ENCODE measurements at regions not wholly inside any gene's neighbourhood (a gene's known extent, or its start where the extent isn't known, plus 50 kb on each side); places are given as distances from the start of the nearest gene placed in this dataset.

DNA sequence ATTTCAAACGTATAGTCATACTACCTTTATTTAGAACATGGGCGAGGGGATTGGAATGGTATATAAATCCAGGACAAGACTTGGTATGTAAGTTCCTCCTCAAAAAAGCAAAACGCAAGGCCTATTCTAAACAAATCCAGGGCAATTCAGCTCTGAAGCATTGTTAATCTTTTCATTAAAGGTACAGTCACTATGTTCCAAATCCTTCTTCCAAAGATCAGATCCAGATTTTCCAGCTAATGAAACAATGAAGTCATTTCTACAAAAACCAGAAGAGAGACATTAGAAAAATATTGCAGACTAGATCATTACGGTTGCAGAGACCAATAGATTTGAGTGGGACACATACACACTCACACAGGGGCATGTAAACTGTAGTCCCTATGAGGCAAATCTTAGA lies 116.1 kb upstream of the BNC2 start:
- Histone ChIP-seq H3K27ac (ENCODE audit: low read depth, low read length) (no peak overlapping the region), H3K9ac (ENCODE audit: low read length) (no peak overlapping the region), H3K79me2 (ENCODE audit: insufficient read depth, low read length) (no peaks in the 10 kb centered on the region), H3K4me2 (ENCODE audit: low read length) (no peak overlapping the region), H3K36me3 (ENCODE audit: control insufficient read depth in 1 of 2, insufficient read depth in 2 of 2, low read length in 2 of 2) (no peaks in the 10 kb centered on the region; a peak in 1 of 4 replicates), H3K9me2 (ENCODE audit: insufficient read depth) (no peaks in the 10 kb centered on the region), H3K4me1 (ENCODE audit: control insufficient read depth in 1 of 2, insufficient read depth in 2 of 2, low read length in 2 of 2) (no peaks in the 10 kb centered on the region), H3K27me3 (ENCODE audit: insufficient read depth, low read length) (no peaks in the 10 kb centered on the region), H2AFZ (ENCODE audit: low read depth, low read length, poor library complexity, severe bottlenecking) (no peak overlapping the region), H3K4me3 (replicated peaks in 1 of 2; ENCODE audit: low read depth in 1 of 2, low read length in 2 of 2) (no peak overlapping the region), H4K20me1 (ENCODE audit: insufficient read depth) (no peaks in the 10 kb centered on the region), H3K9me3 (ENCODE audit: control insufficient read depth in 1 of 2, insufficient read depth in 1 of 2, low read depth in 1 of 2, low read length in 2 of 2) (no peaks in the 10 kb centered on the region)
- intact Hi-C loops (cut with micrococcal nuclease) = no loop called here
- TF ChIP-seq, protein P1, sequence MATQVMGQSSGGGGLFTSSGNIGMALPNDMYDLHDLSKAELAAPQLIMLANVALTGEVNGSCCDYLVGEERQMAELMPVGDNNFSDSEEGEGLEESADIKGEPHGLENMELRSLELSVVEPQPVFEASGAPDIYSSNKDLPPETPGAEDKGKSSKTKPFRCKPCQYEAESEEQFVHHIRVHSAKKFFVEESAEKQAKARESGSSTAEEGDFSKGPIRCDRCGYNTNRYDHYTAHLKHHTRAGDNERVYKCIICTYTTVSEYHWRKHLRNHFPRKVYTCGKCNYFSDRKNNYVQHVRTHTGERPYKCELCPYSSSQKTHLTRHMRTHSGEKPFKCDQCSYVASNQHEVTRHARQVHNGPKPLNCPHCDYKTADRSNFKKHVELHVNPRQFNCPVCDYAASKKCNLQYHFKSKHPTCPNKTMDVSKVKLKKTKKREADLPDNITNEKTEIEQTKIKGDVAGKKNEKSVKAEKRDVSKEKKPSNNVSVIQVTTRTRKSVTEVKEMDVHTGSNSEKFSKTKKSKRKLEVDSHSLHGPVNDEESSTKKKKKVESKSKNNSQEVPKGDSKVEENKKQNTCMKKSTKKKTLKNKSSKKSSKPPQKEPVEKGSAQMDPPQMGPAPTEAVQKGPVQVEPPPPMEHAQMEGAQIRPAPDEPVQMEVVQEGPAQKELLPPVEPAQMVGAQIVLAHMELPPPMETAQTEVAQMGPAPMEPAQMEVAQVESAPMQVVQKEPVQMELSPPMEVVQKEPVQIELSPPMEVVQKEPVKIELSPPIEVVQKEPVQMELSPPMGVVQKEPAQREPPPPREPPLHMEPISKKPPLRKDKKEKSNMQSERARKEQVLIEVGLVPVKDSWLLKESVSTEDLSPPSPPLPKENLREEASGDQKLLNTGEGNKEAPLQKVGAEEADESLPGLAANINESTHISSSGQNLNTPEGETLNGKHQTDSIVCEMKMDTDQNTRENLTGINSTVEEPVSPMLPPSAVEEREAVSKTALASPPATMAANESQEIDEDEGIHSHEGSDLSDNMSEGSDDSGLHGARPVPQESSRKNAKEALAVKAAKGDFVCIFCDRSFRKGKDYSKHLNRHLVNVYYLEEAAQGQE (IDR thresholded peaks at IDR 0.05; ENCODE audit: low read depth) = no peak
- TF ChIP-seq SIN3A (IDR thresholded peaks at IDR 0.05; ENCODE audit: low read depth) (no peak), POLR2AphosphoS5 (IDR thresholded peaks at IDR 0.05; ENCODE audit: low read depth, low read length) (no peak), ZFX (IDR thresholded peaks at IDR 0.05) (no peak), YY1 (IDR thresholded peaks at IDR 0.05; ENCODE audit: extremely low read depth, insufficient replicate concordance, low read depth, low read length) (no peak), POLR2A (IDR thresholded peaks at IDR 0.05; ENCODE audit: borderline replicate concordance, extremely low read depth, insufficient read depth, insufficient read length) (no peak), RAD21 (IDR thresholded peaks at IDR 0.05; ENCODE audit: low read depth) (no peak), EGR1 (IDR thresholded peaks at IDR 0.05; ENCODE audit: low read depth) (no peak), ZNF274 (IDR thresholded peaks at IDR 0.05; ENCODE audit: low read depth, low read length) (no peak), JUND (IDR thresholded peaks at IDR 0.05) (no peak), CBX3 (IDR thresholded peaks at IDR 0.05; ENCODE audit: low read depth) (no peak), ELF1 (IDR thresholded peaks at IDR 0.05; ENCODE audit: borderline replicate concordance, low read depth) (no peak), EZH2 (IDR thresholded peaks at IDR 0.05) (no peak), SP1 (IDR thresholded peaks at IDR 0.05; ENCODE audit: low read depth) (no peak)
- TF ChIP-seq, protein P2, sequence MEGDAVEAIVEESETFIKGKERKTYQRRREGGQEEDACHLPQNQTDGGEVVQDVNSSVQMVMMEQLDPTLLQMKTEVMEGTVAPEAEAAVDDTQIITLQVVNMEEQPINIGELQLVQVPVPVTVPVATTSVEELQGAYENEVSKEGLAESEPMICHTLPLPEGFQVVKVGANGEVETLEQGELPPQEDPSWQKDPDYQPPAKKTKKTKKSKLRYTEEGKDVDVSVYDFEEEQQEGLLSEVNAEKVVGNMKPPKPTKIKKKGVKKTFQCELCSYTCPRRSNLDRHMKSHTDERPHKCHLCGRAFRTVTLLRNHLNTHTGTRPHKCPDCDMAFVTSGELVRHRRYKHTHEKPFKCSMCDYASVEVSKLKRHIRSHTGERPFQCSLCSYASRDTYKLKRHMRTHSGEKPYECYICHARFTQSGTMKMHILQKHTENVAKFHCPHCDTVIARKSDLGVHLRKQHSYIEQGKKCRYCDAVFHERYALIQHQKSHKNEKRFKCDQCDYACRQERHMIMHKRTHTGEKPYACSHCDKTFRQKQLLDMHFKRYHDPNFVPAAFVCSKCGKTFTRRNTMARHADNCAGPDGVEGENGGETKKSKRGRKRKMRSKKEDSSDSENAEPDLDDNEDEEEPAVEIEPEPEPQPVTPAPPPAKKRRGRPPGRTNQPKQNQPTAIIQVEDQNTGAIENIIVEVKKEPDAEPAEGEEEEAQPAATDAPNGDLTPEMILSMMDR (IDR thresholded peaks at IDR 0.05 in 2 of 3, conservative IDR thresholded peaks at IDR 0.05 in 1 of 3; ENCODE audit: borderline replicate concordance in 1 of 3, insufficient read depth in 1 of 3, low read depth in 2 of 3, low read length in 2 of 3) = no peak
- TF ChIP-seq, protein P3, sequence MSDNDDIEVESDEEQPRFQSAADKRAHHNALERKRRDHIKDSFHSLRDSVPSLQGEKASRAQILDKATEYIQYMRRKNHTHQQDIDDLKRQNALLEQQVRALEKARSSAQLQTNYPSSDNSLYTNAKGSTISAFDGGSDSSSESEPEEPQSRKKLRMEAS (IDR thresholded peaks at IDR 0.05) = no peak
- TF ChIP-seq, protein P4, sequence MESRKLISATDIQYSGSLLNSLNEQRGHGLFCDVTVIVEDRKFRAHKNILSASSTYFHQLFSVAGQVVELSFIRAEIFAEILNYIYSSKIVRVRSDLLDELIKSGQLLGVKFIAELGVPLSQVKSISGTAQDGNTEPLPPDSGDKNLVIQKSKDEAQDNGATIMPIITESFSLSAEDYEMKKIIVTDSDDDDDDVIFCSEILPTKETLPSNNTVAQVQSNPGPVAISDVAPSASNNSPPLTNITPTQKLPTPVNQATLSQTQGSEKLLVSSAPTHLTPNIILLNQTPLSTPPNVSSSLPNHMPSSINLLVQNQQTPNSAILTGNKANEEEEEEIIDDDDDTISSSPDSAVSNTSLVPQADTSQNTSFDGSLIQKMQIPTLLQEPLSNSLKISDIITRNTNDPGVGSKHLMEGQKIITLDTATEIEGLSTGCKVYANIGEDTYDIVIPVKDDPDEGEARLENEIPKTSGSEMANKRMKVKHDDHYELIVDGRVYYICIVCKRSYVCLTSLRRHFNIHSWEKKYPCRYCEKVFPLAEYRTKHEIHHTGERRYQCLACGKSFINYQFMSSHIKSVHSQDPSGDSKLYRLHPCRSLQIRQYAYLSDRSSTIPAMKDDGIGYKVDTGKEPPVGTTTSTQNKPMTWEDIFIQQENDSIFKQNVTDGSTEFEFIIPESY (IDR thresholded peaks at IDR 0.05; ENCODE audit: extremely low read depth, insufficient replicate concordance, low read length) = no peak
- POLR2A ChIA-PET = no interaction called here
- DNase-seq (ENCODE audit: low read depth, low spot score) = no peak
- BruUV-seq (replicated peaks) = no TSS peak
- RAD21 ChIA-PET (ENCODE audit: low non-redundant PET in 1 of 2, low total read pairs in 2 of 2, uncharacterized antibody in 2 of 2, unreplicated experiment in 2 of 2) = no interaction called here
- ATAC-seq = no peak
- CTCF ChIA-PET = no interaction called here

Data from HCT116 (cell line).